HG02970 (cell line): ENCODE measurements at regions not wholly inside any gene's neighbourhood (a gene's known extent, or its start where the extent isn't known, plus 50 kb on each side); places are given as distances from the start of the nearest gene placed in this dataset.

Source experiments
- ATAC-seq: cut with Tn5 transposase; IDR thresholded peaks from one replicate; pipeline ENCODE4 v1.9.1; 2021; ENCODE audit warnings: mild to moderate bottlenecking, moderate library complexity, moderate number of reproducible peaks; ENCODE audit not compliant: unreplicated experiment, low FRiP score

DNA sequence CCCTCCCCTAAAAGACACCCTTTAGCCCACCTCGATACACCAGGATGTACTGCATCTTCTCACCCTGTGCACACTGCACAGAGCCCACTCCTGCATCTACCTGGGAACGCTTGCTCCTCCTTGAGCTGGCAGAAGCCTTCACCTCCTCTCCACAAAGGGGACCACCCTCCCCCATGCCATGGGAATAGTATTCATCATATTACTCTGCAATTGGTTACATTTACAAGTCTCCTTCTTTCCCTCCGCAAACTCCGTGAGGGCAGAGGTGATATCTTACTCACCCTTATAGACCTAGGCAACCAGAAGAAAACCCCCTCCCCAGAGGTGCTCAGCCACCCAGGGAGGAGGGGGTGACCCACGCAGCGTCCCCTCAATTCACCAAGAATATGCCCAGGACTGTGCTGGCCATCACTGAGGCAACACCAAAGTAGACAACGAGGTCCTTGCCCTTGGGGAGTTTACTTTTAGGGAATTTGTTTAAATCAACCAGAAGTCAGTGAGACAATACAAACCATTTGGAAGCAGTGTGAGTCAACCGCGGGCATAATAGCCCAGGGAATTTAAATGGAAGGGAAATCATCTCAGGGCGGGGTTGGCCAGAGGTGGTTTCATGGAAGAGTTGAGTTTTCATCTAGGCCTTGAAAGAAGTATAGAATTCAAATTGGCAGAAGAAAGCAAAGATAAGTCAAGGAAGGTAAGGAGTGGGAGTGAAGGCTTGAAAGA, 214.5 kb downstream of the BARX2 start:
- no peak for ATAC-seq

DNA sequence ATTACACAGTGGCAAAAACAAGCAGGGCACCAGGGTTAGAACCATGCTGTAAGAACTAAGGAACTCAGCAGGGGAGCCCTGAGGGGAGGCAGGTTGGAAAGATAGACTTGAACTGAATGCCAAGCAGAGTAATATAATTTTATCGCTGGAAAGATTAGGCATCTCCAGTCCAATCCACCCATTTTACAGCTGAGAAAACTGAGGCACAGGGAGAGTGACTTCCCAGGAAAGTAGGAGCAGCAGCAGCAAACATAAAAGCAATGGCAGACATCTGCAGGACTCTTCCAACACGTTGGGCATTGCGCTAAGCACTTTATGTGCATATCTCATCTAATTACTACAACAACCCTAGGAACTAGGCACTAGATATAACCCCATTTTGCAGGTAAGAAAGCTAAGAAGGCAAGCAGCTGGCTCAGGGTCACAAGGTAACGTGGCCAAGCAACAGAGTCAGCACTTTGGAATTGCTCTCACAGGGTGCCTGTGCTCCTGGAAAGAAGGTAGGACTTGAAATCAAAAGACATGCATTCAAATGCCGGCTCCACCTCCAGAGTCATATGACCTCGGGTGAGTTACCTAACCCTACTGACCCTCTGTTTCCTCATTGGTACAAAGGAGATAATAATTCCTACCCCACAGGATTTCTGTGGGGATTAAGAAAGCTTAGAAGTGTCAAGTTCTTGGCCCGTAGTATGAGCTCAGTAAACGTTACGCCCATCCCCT, 215.3 kb downstream of the BARX2 start:
- no peak for ATAC-seq

DNA sequence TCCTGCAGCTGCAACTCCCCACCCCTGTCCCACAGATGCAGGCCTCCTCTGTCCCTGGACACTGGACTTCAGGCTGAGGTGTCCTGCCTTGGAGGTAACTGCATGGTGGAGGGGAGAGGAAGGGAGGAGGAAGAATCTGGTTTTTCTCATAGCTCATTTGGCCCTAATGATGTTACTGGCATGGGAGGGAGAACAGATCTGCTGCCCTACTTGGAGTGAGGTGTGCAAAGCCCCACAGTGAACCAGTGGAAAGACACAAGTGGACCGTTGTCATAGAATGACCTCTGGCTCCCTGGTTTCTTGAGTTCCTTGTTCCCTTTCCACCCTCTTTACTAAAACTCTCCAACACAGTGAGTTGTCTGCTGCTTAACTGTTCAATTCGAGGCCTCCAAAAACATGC, 215.9 kb downstream of the BARX2 start:
- no peak for ATAC-seq

DNA sequence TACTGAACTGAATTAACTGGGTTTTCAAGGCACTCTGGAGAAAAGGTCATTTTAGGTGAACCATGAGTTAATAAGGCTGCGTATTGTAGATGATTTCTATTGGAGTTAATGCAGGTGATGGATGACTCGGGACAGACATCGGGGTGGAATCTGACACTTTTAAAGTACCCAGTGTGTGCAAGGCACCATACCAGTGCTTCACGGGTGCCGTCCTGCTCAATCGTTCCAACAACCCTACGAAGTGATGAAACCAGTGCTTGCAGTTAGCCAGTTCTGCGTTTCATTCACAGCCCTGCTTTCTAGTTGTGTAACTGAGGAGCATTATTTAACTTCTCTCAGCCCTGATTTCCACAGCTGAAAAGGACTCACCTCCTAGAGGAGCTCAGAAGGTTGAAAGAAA, 216.5 kb downstream of the BARX2 start:
- ATAC-seq = no peak

DNA sequence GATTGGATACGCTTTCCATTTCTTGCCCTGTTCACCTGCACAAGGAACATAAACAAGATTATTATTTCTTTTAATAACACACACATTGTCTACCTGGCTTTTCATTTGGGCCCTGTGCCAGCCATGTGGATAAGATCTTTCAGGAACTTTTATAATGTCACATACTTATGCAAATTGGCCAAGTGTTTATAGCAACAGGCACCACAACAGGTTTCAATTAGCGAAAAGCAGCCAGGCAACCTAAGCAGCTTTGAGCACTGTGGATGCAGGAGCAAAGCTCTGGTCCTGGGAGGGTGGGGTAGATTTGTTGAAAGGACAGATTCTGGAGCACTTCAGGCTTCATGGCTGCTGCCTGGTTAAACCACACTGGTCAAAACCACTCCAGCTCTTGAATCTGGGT, 217.4 kb downstream of the BARX2 start:
- ATAC-seq = no peak

DNA sequence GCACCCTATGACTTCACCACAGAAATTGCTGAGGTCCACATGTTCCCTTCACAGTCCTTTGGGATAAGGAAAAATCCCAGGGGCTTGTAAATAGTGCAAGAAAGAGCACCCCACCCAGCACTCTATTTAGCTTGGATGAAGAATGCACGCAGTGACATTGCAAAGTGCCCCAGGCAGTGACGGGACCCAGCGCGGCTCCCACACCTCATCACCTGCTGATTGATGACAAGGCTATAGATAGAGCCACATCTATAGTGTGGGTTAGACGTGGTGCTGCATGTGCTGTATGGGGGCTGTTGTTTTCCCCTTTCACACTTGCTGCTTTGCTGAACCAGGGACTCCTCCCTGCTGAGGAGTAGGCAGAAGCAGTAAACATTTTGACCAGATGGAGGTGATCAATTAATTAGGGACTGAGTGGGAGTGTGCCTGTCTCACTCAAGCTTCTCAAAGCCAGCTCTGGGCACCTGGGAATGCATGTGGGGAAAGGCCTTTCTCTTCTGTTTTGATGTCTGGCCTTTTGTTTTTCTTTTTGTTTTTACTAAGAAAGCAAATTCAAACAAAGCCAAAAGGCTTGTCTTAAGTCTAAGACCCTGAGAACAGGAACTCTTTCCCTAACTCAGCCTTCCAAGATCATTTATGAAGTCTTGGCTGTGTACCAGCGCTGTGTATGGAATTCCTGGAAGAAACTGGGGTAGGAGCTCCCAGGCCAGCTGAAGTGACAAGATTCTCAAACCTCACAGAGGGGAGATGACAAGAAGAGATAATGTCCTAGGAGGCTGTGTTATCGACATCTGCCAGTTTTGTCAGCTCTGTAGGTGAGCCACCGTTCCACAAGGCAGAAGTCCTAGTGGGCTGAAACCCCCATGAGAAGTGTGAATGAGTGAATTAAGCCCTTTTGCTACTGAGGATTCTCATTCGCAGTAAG, 219.7 kb downstream of the BARX2 start:
- no peak for ATAC-seq

DNA sequence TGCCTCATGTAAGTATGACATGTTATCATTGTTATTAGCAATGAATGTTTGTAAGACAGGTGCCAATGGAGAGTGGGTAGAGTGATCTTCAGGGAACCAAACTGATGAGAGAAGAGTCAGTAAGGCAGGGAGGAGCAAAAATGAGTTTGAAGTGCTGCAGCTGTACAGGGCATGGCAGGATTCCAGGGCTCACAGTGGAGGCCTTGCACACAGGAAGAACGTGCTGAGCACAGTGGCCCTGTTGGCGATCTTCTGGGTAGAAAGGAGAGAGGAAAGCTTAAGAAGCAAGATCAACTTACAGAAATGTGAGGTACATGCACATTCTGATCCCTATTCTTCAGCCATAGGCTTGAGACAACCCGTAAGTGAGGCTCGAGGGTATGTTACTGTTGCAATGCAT, 219.3 kb upstream of the TMEM45B start:
- ATAC-seq = no peak

DNA sequence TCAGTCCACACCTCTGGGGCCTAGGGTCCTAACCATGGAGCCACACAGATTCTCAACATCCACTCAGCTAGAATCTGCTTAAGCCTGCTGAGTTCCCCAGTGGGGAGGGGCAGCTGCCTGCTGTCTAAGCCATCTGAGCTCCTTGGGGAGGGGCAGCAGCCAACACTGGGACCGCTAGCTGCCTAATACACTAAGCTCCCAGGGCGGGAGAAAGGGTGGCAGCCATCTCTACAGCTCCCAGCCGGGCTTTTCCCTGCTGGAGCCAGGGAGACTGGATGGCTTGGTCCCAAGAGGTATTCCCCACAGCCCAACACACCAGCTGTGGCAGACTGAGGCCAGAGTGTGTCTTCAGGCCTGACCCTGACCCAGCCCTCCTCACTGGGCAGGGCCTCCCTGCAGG, 217.3 kb upstream of the TMEM45B start:
- ATAC-seq = no peak

DNA sequence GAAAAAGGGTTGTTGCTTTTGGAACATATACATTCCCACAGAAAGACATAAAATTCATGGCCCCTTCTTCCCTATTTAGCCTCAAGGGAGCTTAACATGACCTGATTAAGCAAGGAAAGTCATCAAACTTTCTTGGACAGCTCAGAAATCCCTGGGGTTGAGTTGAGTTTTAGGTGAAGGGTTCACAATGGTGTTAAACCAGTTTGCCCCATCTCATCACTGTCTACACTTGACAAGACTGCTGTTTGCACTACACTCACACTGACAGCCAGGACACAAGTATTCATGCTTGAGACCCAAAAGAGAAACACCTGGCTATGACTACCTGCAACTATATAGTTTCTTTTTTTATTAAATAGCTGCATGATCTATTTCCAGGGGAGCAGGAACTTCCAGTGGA, 209.8 kb upstream of the TMEM45B start:
- no peak for ATAC-seq

DNA sequence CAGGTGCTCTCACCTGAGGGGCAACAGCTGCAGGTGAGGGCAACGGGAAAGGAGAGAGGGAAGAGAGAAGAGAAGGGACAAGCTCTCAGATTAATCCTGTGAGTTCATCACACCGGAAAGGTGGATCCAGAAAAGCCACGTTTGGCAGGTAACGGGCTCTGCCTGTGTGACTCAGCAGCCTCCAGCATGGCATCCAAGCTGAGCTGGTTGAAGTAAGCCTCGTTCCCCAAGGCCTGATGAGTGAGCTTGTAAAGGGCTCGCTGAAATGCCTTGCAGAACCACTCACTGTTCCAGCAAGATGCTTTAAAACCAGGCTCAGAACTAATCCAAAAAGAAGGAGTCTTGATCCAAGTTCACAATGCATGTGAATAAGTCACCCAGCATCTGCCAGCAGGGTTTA, 206.9 kb upstream of the TMEM45B start:
- ATAC-seq = no peak

DNA sequence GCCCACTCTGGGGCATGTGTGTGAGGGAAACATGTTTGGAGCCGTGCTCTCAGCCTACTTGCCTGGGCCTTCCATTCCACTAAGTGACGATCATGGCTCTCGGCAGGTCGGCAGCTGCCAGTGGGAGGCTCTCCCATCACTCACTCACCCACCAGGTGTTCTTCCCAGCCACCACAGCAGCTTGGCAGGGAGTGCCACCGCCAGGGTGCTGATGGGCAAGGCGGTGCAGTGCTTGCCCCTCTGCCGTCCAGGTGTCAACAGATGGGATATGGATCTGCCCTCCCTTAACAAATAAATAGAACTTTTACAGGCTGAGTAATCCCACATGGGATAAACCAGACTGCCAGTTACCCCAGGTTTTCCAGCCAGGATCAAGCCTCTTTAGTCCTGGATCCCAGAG, 205.5 kb upstream of the TMEM45B start:
- ATAC-seq = no peak

DNA sequence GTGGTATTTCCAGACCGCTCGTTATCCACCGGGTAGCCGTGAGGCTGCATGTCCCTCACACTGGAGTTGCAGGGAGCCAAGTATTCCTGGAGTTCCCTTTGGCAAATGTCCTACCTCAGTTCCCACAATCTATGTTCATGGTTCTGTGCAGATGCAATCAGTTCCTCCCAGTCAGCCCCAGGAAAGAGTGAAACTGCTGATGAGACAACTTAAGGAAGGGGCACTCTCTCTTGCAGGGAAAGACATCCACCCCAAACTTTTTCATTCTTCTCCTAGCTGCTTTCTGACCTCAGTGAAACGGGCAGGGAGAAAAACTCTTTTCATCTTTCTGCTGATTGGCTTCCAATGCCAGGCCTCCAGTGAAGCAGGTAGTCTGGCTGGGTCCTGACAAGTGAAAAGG, 205.1 kb upstream of the TMEM45B start:
- ATAC-seq = no peak

DNA sequence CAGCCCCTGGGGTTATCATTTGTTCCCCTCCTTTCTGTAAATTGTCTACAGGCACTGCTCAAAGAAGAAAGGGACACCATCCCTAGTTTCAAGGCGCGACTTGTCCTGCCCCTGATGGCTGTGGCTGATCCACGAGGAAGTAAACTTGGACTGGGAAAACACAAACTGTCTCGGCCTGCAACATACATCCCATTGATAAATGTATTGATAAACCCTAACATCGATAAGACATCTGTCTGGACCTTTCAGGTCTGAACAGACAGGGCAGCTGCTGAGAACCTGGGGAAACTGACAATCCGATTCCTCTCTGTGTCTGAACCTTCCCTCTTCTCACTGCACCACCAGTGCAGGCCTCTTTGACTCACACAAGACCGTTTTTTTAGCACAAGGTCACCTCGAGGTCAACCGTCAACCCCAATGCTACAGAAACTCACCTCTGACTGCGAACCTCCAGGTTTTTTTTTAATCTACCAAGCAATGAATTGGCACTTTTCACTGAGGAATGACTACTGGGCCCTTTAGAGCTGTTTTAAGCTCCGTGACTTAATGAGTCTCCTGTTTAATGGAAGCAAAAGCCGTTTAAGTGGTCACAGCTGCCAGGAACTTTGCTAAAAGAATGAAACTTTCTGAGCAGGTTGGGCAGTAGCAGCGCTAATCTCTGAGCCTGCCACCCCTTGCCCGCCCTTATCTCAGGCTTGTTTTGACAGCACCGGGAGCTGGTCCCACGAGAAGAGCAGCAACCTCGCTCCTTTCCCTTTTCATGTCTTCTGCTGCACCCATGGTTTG, 203.8 kb upstream of the TMEM45B start:
- no peak for ATAC-seq

DNA sequence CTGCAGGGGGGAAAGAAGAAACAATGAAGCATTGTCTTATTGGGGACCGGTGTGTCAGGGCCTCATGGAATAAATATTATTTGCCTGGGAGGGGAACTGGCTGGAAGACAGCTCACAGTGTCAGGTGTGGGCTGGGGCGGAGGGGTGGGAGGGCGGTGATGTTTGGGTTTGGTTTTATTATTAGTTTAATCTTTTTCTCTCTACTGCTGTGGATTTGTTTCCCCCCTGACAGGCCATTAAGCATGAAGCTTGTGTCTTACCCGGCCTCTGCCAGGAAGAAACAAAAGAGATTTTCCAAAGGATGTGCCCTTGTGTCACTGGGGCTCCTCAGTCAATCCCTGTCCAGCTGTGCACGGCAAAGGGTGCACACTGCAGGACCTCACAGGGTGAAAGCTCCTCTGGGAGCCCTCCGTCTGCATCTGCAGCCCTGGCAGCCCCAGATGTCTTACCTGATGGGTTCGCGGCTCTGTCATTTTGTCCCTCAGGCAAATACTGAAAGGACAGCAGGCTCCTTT, 203.1 kb upstream of the TMEM45B start:
- no peak for ATAC-seq

DNA sequence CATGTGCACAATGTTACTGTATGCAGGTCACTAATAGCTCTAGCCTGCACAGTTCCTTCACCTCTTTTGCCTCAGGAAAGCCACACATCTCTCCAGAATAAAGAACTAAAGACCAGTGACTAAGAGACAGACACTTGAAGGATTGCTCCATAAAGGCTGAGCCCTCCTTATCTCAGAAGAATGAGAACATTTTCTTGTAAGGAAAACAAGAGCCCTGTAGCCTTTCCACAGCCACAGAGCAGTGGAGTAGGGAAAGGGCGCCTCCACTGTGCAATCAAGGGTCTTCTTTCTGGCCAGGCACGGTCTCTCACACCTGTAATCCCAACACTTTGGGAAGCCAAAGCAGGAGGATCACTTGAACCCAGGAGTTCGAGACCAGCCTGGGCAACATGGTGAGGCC, 202.6 kb upstream of the TMEM45B start:
- ATAC-seq = no peak

DNA sequence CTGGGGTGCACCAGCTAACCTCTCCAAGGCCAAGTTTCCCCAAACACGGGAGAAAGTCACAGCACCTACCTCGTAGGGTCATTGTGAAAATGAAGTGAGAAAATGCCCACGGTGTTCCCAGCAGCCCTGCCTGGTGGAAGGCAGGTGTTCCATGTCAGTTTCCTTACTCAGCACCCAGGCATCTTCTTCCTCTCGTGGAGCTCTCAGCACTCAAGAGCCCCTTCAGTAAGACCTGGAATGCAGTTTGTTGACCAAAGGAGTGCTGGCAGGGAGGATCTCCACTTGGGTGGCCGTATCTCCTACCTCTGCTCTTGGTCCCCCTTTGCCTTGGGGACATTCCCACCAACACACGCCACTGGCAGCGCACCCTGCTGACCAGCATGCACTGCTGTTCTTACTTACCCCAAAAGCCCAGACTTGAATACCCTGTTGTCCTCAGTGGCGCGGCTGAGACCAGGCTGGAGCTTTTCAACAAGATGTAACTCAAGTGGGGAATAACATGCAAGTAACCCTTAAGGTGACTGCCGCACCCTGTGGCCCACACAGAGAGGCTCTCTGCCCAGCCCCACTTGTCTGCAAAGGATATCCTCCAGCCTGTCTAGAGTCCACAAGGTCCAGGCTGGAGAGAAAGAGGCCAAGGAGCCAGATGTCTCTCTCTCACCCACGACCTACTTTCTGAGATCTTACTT, 201.2 kb upstream of the TMEM45B start:
- no peak for ATAC-seq

DNA sequence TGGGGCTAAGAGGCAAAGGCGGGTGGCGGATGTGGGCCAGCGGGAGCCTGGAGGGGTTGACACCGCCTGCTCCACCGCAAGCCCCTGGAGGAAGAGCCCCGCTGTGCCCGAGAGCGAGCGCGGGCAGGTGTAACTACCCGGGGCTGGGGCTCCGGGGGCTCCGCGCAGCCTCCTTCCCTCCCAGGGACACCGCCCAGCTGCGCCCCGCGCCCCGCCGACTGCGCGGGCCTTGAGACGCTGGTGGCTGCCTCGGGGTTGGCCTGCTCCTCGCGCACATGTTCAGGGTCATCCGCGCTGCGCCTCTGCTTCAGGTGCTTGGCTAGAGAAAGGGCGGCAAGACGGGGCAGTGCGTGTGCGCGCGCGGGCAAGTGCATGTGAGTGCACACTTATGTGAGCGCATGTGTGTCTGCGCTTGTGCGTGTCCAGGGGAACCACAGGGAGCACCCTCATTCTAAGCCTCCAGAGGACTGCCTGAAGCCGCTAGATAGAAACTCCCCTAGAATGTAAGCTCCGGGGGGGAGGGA, 197.5 kb upstream of the TMEM45B start:
- ATAC-seq = no peak

DNA sequence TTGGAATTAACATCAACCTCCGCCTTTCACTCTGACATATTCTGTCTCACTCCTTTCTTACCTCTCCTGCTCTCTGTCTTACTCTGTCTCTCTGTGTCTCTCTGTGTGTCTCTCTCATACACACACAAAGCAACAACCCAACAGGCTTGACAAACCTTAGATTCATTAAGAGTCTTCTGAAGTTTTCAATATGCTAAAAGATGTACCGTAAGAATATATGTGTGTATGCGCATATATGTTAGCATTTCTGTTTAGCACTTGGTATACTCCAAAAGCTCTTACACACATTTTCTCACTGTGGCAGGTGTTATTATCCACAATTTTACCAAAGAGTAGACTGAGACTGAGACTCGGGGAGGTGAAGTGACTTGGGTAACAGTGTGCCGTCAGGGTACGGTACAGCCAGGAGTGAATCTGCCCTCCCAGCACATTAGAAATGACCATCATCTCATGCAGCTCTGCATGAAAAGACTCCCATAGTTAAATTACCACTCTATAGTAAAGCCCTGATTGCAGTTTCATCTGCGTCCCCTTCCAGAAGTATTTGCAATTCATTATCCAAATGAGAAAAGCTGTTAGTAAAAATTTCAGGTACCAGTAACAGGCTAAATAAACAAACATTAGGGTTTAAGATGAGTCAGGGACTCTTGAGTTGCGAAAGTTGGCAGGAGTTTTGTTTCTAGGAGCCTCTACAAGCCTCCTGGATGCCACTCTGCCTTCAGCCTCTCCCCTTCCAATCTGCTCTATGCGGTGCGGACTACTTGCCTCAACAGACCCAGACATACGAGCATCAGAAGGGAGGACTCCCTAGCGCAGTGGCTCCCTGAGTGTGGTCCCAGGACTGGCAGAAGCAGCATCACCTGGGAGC, 195.2 kb upstream of the TMEM45B start:
- no peak for ATAC-seq

DNA sequence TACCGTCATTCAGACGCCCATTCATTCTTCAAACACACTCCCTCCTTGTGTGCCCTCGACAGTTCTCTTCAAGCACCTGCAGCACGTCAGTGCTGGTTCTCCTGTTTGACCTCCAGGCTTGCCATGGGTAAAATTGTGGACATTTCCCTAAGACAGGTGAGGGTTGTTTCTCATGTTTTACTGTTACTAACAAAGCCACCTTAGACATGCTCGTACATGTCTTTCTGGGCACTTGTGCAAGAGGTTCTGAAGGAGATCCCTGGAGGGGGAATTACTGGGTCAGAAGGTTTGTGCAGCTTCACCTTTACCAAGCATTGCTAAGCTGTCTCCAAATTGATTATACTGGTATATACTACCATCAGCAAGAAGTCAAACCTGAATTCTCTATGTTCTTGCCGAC, 189.7 kb upstream of the TMEM45B start:
- no peak for ATAC-seq
